Amygdala (tissue), 56 donors: ENCODE measurements at regions not wholly inside any gene's neighbourhood (a gene's known extent, or its start where the extent isn't known, plus 50 kb on each side); places are given as distances from the start of the nearest gene placed in this dataset.

ENCODE experiments used
- DNase-seq, 56 donors: peaks; one replicate each; lab custom pipeline; 2025; lab: John Stamatoyannopoulos, UW

DNA sequence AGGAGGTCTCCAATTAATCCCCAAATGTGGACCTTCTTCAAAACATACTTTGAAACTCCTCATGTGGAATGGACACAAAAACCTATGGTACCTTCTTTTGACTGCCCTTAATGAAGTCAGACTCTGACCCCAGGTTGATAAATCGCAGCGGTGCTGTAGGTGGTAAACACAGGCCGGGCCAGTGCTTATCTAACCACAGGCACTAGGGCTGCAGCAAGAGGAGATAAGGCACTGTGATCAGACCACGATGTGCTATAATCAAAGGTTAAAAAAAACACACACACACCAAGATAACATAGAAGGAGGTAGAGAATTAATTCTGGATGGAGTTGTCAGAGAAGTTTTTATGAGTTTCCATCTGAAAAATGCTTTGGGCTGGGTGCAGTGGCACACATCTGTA, 52.3 kb upstream of the SIPA1L2 start:
- no peak for DNase-seq

GRCh38 chr1:232684371-232685105, 54.6 kb upstream of the SIPA1L2 start:
- DNase-seq, result no peak

DNA sequence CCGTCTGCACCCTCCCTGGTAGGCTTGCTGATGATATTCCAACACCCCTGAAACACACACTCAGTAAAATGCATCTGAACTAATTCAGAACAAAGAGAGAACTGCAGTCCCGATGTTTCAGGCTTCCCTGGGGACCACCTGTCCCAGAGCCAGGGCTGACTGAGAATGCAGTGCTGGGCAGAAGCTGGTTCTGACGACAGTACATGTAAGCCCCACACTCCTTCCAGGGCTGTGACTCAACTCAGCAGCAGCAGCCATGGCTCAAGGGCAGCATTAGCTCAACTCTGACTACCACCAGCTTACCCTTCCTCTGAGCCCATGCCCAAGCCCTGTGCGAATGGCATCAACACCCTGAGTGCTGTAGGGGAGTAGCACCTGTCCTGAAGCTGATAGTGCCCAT, 56.4 kb upstream of the SIPA1L2 start:
- DNase-seq, result no peak

DNA sequence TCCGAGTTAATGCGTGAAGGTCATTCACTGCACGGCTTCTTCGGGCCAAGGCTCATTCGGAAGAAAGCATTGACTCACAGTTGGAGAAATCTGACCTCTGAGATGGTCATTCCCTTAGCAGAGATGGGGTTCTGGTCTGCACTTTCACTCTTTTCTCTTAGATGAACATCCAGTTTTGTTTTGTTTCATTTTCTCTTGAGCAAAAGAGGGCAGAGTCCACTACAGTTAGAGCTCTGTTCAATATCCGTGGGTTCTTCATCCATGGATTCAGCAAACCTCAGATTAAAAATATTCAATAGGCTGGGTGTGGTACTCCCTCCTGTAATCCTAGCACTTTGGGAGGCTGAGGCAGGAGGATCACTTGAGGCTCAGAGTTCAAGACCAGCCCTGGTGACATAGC, 57.4 kb upstream of the SIPA1L2 start:
- no peak for DNase-seq

DNA sequence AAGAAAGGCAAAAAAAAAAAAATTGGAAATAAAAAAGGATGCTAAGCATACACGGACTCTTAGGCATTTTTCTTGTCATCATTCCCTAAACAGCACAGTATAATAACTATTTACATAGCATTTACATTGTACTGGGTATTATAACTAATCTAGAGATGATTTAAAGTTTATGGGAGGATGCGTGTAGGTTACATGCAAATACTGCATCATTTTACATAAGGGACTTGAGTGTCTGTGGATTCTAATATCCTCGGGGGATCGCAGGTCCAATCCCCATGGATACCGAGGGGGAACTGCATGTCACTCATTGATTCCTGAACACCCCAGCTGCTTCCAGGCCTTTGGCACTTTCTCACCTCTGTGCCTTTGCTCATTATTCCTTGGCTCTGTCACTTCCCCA, 57.8 kb upstream of the SIPA1L2 start:
- no peak for DNase-seq

GRCh38 chr1:232688398-232688797, 58.5 kb upstream of the SIPA1L2 start:
- no peak for DNase-seq

GRCh38 chr1:232689711-232690110, 59.8 kb upstream of the SIPA1L2 start:
- DNase-seq, result no peak

GRCh38 chr1:232690285-232690935, 60.5 kb upstream of the SIPA1L2 start:
- no peak for DNase-seq

- DNase-seq, result no peak
Measured at GRCh38 chr1:232694475-232694874, 64.5 kb upstream of the SIPA1L2 start.

DNA sequence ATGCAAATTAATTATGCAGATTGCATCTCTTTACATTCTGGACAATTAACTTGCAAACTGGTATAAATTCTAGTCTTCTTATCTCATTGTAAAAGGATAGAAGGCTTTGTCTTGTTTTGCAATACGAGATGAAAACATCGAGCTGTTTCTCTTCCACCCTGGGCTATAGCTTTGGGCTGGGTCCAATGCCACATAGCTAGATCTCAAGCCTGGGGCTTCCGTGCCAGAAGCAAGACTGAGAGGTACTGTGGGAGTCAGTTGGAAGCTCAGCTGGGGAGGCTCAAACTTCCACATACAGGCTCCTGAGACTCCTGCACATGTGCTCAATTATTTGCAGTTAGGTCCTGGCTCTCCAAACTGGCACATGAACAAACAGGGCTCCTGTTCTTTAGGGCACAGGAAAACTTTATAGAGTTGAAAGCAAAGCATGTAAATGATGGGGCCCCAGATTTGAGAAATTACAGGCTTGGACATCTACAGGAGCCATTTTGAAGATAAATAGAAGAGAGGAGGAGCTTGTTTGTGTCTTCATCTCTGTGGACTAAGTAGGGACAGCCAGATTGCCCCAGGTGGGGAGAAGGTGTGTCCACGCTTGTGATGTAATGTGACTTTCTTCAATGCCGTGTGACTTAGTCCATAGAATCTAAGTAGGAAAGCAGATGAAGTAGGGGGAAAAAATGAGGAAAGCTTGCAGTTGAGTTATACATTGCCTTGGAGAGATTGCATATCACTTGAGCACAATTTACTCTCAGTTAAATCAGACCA, 65.9 kb upstream of the SIPA1L2 start:
- DNase-seq, result no peak

DNA sequence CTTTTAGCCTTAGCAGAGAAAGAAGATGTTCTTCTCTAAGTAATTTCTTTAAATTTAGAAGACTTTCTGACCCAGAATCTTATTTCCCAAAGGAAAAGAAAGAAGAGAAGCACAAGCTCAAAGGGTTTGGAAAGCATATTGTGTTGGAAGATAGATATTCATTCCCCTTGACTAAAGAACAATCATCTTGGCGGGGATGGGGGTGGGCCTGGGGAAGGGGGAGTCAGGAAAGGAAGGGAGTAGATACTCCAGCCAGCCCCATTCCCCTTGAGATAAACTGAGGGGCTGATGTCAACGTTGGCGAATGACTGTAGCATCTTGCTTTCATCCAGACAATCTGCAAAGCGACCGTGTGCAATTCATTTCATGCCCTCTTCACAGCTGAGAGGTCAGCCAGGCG, 66.5 kb upstream of the SIPA1L2 start:
- no peak for DNase-seq

DNA sequence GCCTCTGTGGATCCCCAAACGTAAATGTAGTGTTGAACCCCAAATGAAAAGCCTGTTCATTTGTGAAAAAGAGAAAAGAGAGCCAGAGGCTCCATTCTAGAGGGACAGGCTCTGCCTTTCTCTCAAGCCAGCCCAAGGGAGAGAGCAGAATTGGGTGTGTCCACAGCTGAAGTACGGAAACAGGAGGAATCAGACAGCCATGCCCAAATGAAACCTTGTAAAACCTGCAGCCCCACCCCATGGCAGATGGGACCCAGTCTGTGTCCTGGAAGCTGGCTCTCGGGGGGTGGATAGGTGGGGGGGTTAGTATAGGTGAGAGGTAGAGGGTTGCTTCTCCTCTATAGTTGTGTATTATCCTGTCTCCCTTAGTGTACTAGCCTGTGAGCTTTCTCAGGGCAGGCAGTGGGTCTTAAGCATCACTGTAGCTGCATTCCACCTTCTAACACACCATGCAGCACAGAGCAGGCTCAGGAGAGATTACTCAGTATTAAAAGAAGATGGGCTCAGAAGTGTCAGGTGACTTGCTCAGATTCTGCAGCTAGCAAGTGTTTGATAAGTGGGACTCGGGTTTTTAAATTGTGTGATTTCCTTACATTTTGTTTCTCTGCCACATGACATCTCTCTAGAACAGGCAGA, 67.4 kb upstream of the SIPA1L2 start:
- no peak for DNase-seq

DNA sequence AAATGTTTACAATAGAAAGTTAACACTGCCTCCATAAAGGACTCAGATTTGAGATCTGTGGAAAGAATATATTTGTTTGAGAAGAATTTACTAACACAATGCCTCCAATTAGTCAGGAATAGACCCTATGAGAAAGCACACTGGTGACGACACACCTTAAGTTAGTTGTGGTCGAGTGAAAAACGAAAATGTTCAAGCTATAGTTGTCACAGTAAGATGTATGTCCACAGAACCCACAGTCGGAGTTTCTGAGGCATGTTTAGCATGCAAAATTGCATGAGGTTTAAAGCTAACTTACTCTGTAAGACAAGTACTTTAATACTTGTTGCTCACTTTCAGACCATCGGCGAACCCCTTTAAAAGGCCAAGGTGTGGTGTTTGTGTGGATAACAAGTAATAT, 69.9 kb upstream of the SIPA1L2 start:
- DNase-seq, result no peak

DNA sequence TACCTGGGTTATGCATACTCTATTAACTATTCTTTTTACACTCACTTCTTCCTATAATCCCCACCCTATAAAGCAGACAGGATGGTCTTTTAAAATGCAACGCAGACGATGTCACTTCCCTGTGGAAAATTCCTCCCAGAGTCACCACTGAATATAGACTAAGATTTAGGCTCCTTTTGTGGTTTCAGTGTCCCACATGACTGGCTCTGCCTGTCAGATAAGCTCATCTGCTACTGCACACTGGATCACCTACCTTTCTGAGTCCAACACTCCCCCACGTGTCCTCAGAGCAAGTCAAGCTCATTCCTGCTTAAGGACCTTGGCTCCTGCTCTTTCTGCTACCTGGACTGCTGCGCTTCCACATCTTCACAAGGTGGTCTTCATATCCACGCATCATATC, 73.0 kb upstream of the SIPA1L2 start:
- no peak for DNase-seq

DNA sequence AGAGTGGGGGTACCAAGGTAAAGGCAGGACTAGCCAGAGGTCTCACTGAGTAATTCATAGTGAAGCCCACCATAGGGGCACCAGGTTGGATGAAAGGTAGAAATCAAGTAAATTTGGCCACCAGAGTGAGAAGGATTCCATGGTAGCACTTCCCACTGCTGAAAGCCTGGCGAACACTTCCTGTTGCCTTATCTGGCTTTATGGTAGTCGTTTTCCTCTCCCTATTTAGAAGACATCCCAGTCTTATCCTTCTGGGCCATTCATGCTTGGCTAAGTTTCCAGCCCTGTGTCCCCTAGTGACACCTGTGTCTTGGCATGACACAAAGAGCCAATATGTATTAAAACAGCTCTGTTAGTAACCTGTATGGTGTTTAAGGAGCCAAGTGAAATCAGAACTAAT, 74.3 kb upstream of the SIPA1L2 start:
- DNase-seq, result no peak

- DNase-seq, result peak in 39 of 56 donors; percentile 2 to 74 (median 29)
Measured at GRCh38 chr1:232704694-232705680, 75.1 kb upstream of the SIPA1L2 start.

GRCh38 chr1:232705815-232706575, 76.1 kb upstream of the SIPA1L2 start:
- no peak for DNase-seq

DNA sequence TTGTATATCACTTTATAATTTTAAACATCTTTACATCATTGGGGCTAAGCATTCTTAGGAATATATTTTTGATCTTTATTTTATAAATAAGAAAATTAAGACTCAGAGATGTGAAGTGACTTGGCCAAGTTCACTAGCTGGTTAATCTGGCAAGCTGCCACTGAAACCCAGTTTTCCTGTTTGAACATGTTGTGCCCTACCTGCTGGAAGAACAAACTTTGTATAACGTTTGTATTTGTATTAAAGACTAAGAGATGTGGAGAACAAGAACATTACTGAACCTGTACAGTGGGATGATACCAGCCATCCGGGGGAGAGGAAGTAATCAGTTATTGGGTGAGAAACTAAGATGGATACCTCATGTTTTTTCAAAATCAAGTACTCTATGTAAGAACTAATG, 77.2 kb upstream of the SIPA1L2 start:
- DNase-seq, result no peak

- DNase-seq, result no peak
Measured at GRCh38 chr1:232709386-232709785, 79.5 kb upstream of the SIPA1L2 start.
